ENCODE measurements at regions not wholly inside any gene's neighbourhood (a gene's known extent, or its start where the extent isn't known, plus 50 kb on each side); places are given as distances from the start of the nearest gene placed in this dataset.

DNA sequence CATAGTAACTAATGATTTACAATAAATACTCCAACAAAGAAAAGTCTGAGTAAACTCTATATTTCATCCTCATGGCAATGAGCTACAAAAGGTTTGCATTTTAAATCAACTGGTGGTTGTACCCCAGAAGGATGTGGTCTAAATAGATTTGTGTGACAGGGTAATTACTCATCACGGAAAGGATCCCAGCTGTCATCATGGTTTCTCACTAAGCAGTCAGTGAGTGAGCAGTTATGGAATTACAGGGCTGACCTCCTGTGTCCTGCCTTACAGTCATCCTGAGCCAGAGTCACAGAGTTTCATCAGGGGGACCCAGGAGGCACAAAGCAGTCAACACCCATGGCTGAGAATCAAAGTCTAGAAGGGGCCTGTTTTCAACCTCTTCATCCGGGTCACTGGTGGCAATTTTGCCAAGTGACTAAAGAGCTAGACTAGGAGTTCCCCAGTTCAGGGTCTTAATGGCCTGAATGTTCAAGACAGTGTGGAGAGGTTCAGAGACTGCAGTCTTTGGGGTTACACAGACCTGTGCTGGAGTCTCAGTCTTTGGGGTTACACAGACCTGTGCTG is 210.7 kb upstream of the SLC24A2 start:
- H2AFZ ChIP-seq (ENCODE audit: low read depth, low read length): no peak overlapping the region
- no peak overlapping the region for H3K4me3 ChIP-seq (ENCODE audit: insufficient read depth, low read depth, low read length)
- H3K4me2 ChIP-seq (ENCODE audit: low read length): peak overlapping the region; percentile 57
- H3K4me1 Mint-ChIP-seq (ENCODE audit: low read depth, unreplicated experiment): peaks cover 37% of the 10 kb centered on the region
- H3K4me3 Mint-ChIP-seq (ENCODE audit: unreplicated experiment): no peak overlapping the region
- H3K9me3 Mint-ChIP-seq (ENCODE audit: unreplicated experiment): peaks cover 2% of the 10 kb centered on the region
- FAIRE-seq (peak; percentile 99), DNase-seq (ENCODE audit: low read depth) (peak; percentile 89)
- peak overlapping the region; percentile 97 for H3K27ac Mint-ChIP-seq (ENCODE audit: unreplicated experiment)
- H3K27me3 Mint-ChIP-seq (ENCODE audit: low read depth, unreplicated experiment): no peaks in the 10 kb centered on the region
- no peaks in the 10 kb centered on the region for H3K79me2 ChIP-seq (ENCODE audit: insufficient read depth, low read length)
- H3K27ac ChIP-seq (ENCODE audit: low read depth, low read length): peak overlapping the region; percentile 79
- no peaks in the 10 kb centered on the region for H3K36me3 ChIP-seq (ENCODE audit: insufficient read depth, low read length)
- no peaks in the 10 kb centered on the region for H3K36me3 Mint-ChIP-seq (ENCODE audit: low read depth, unreplicated experiment)
- TF ChIP-seq, protein P1, sequence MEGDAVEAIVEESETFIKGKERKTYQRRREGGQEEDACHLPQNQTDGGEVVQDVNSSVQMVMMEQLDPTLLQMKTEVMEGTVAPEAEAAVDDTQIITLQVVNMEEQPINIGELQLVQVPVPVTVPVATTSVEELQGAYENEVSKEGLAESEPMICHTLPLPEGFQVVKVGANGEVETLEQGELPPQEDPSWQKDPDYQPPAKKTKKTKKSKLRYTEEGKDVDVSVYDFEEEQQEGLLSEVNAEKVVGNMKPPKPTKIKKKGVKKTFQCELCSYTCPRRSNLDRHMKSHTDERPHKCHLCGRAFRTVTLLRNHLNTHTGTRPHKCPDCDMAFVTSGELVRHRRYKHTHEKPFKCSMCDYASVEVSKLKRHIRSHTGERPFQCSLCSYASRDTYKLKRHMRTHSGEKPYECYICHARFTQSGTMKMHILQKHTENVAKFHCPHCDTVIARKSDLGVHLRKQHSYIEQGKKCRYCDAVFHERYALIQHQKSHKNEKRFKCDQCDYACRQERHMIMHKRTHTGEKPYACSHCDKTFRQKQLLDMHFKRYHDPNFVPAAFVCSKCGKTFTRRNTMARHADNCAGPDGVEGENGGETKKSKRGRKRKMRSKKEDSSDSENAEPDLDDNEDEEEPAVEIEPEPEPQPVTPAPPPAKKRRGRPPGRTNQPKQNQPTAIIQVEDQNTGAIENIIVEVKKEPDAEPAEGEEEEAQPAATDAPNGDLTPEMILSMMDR (IDR thresholded peaks at IDR 0.05; ENCODE audit: insufficient read depth, low read depth, low read length): no peak
- TF ChIP-seq EZH2 (IDR thresholded peaks at IDR 0.05; ENCODE audit: insufficient read depth, low read length): no peak
- H3K9ac ChIP-seq (ENCODE audit: low read length): peak overlapping the region; percentile 51
- H3K27me3 ChIP-seq (ENCODE audit: insufficient read depth, low read length): no peaks in the 10 kb centered on the region
- peaks cover 23% of the 10 kb centered on the region for H3K4me1 ChIP-seq (ENCODE audit: insufficient read depth, low read length)
- H4K20me1 ChIP-seq (ENCODE audit: insufficient read depth, low read length): no peaks in the 10 kb centered on the region
- no peaks in the 10 kb centered on the region for H3K9me3 ChIP-seq (ENCODE audit: insufficient read depth, low read depth, low read length)

DNA sequence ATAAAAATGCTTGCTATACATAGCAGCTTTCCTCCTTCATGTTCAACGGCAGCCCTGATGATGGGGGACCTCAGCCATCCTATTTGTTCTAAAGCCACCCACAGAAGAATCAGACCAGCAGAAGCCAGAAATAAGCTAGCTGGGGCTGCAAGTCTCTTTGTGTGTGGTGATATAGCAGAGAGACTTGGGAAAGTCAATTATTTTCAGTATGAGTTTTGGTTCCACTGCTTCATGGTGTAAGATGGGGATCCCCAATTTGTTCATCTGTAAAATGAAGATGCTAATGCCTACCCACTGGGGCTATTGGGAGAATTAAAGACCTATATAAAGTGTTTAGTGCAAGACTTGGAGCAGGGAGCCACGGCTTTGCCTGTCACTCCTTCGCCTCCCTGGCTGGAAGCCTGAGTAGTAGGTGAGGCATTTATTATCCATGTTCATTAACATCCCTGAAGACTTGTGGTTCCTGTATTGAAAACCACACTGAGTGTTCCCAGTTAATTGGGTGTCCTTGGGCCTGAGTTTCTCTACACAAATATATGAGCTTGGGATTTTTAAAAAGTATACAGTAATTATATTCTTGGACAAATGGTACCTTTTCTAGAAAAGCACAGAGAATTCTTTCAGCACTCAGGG is 210.1 kb upstream of the SLC24A2 start:
- no peaks in the 10 kb centered on the region for H3K27me3 ChIP-seq (ENCODE audit: insufficient read depth, low read length)
- Mint-ChIP-seq H3K4me3 (ENCODE audit: unreplicated experiment) (peak overlapping the region; percentile 58), H3K9me3 (ENCODE audit: unreplicated experiment) (peaks cover 2% of the 10 kb centered on the region), H3K4me1 (ENCODE audit: low read depth, unreplicated experiment) (peaks cover 43% of the 10 kb centered on the region), H3K36me3 (ENCODE audit: low read depth, unreplicated experiment) (no peaks in the 10 kb centered on the region), H3K27me3 (ENCODE audit: low read depth, unreplicated experiment) (no peaks in the 10 kb centered on the region), H3K27ac (ENCODE audit: unreplicated experiment) (peak overlapping the region; percentile 97)
- H3K9me3 ChIP-seq (ENCODE audit: insufficient read depth, low read depth, low read length): no peaks in the 10 kb centered on the region
- no peak overlapping the region for H3K4me3 ChIP-seq (ENCODE audit: insufficient read depth, low read depth, low read length)
- TF ChIP-seq, protein P1 (IDR thresholded peaks at IDR 0.05; ENCODE audit: insufficient read depth, low read depth, low read length): no peak
- TF ChIP-seq EZH2 (IDR thresholded peaks at IDR 0.05; ENCODE audit: insufficient read depth, low read length): no peak
- H3K4me2 ChIP-seq (ENCODE audit: low read length): peak overlapping the region; percentile 57
- no peaks in the 10 kb centered on the region for H3K36me3 ChIP-seq (ENCODE audit: insufficient read depth, low read length)
- no peaks in the 10 kb centered on the region for H3K79me2 ChIP-seq (ENCODE audit: insufficient read depth, low read length)
- DNase-seq (ENCODE audit: low read depth) (peak; percentile 44), FAIRE-seq (no peak)
- peak overlapping the region; percentile 1 for H2AFZ ChIP-seq (ENCODE audit: low read depth, low read length)
- peak overlapping the region; percentile 79 for H3K27ac ChIP-seq (ENCODE audit: low read depth, low read length)
- H3K9ac ChIP-seq (ENCODE audit: low read length): peak overlapping the region; percentile 51
- H4K20me1 ChIP-seq (ENCODE audit: insufficient read depth, low read length): no peaks in the 10 kb centered on the region
- peaks cover 25% of the 10 kb centered on the region for H3K4me1 ChIP-seq (ENCODE audit: insufficient read depth, low read length)

DNA sequence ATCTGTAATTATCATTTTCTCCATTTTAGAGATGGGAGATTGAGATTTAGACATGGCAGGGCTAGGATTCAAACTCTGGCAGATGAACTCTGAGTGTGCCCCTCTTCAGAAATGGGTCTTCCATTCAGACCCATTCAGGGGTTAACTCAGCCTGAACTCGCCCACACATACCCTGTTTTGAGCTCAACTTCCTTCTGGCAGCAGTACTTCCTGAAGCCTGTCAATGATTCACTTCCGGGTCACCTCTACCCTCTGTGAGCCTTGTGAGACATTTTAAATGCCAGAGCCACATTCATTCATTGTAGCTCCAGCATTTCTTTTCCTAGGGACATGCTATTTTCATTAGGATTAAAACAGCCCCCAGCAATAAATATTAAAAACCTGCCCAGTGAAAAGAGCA is 209.3 kb upstream of the SLC24A2 start:
- H3K27ac ChIP-seq (ENCODE audit: low read depth, low read length): peak overlapping the region; percentile 79
- FAIRE-seq (no peak), DNase-seq (ENCODE audit: low read depth) (peak; percentile 13)
- H3K4me3 Mint-ChIP-seq (ENCODE audit: unreplicated experiment): no peak overlapping the region
- peaks cover 30% of the 10 kb centered on the region for H3K4me1 ChIP-seq (ENCODE audit: insufficient read depth, low read length)
- no peaks in the 10 kb centered on the region for H3K36me3 ChIP-seq (ENCODE audit: insufficient read depth, low read length)
- no peak overlapping the region for H3K4me3 ChIP-seq (ENCODE audit: insufficient read depth, low read depth, low read length)
- TF ChIP-seq, protein P1 (IDR thresholded peaks at IDR 0.05; ENCODE audit: insufficient read depth, low read depth, low read length): no peak
- no peak for TF ChIP-seq EZH2 (IDR thresholded peaks at IDR 0.05; ENCODE audit: insufficient read depth, low read length)
- peak overlapping the region; percentile 51 for H3K9ac ChIP-seq (ENCODE audit: low read length)
- no peaks in the 10 kb centered on the region for H3K79me2 ChIP-seq (ENCODE audit: insufficient read depth, low read length)
- no peaks in the 10 kb centered on the region for H3K36me3 Mint-ChIP-seq (ENCODE audit: low read depth, unreplicated experiment)
- no peaks in the 10 kb centered on the region for H4K20me1 ChIP-seq (ENCODE audit: insufficient read depth, low read length)
- no peaks in the 10 kb centered on the region for H3K9me3 ChIP-seq (ENCODE audit: insufficient read depth, low read depth, low read length)
- peaks cover 2% of the 10 kb centered on the region for H3K9me3 Mint-ChIP-seq (ENCODE audit: unreplicated experiment)
- H3K4me2 ChIP-seq (ENCODE audit: low read length): peak overlapping the region; percentile 57
- H2AFZ ChIP-seq (ENCODE audit: low read depth, low read length): peak overlapping the region; percentile 46
- peak overlapping the region; percentile 97 for H3K27ac Mint-ChIP-seq (ENCODE audit: unreplicated experiment)
- H3K27me3 ChIP-seq (ENCODE audit: insufficient read depth, low read length): no peaks in the 10 kb centered on the region
- no peaks in the 10 kb centered on the region for H3K27me3 Mint-ChIP-seq (ENCODE audit: low read depth, unreplicated experiment)
- H3K4me1 Mint-ChIP-seq (ENCODE audit: low read depth, unreplicated experiment): peaks cover 43% of the 10 kb centered on the region

Data from astrocyte (in vitro differentiated cells and primary cell).